HG03354 (cell line): ENCODE measurements at regions not wholly inside any gene's neighbourhood (a gene's known extent, or its start where the extent isn't known, plus 50 kb on each side); places are given as distances from the start of the nearest gene placed in this dataset.

Experiments
- ATAC-seq: cut with Tn5 transposase; IDR thresholded peaks from one replicate; pipeline ENCODE4 v1.9.1; 2021; ENCODE audit warnings: mild to moderate bottlenecking; ENCODE audit not compliant: unreplicated experiment, poor library complexity, severe bottlenecking

- ATAC-seq: no peak
These were observed 881.9 kb downstream of the QKI start for GRCh38 chr6:164296411-164296810.

DNA sequence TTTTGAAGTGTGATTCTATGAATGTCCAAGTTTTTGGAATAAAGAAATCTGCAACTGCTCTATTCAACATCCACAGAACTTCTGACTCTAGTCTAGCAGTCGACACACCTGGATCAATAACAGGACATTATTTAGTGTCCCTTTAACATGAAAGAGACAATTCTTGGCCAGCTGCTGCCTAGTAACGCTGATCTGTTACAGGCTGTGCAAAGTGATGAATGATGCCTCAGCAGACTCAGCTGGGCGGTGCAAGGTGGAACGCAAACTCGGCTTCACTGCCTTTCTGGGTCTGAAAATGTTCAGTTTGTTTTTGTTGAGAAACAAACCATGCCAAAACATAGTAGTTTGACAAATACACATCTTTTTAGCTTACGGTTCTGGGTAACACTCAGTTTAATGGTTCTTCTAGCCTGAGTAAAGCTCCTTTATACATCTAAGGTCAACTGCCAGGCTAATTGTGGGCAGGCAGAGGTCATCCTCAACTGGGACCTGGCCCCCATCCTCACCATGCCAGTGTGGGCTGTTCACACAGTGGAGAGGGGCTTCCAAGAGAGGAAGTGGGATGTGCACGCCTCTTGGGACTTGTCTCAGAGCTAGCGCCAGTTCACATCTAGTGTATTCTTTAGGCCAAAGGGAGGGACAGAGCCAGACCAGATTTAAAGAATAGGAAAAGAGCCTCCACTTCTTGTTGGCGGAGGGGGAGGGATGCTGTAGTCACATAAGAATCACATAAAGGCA is 879.7 kb downstream of the QKI start:
- no peak for ATAC-seq

DNA sequence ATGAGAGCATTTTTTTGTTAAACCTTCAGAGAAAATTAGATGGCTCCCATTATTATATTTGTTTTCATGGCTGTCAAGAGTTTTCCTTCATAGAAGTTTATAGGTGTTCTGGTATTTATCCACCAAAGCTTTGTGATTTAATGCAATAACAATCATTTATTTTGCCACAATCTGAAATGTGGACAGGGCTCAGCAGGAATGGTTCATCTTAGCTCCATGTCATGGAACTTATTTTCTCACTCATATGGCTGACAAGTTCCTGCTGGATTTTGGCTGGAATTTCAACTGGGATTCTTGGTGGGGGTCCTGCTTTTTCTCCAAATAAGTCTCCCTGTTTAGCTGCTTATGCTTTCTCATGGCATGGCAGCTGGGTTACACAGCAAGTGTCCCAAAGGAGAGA is 876.7 kb downstream of the QKI start:
- ATAC-seq: no peak

DNA sequence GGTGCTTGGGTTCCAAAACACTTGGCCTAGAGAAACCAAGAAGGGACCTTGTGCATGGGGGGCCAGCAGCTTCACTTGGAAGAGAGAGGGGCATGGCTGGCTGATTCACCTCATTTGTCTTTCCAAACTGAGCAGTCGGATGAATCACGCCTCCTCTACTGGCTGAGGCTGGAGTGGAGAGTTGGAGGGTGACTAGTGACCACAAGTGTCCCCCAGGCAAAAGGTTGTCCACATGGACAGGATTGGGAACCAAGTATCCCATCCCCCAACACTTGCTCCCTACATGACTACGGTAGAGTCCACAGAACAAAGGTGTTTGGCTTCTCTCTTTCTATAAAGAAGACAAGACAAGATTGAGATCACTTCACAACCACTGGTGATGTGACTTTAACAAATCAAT is 875.6 kb downstream of the QKI start:
- ATAC-seq: no peak

DNA sequence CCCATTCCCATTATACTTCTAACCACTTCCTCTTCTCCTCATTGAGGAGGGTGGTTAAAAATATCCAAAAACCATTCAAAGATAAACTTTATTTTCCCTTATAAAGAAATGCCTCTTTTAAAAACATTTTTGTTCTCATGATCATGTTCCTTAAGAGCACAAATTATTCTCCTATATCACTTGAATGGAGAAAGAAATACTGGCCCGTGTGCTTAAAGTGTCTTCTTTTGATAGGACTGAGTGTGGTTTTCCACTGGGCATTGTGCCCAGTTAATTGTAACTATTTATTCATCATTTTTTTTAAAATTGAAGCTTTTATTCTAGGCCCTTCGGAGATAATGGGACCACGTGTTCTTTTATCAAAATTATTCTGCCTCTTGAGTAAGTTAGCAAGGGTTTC is 871.5 kb downstream of the QKI start:
- ATAC-seq: no peak

GRCh38 chr6:164283574-164283973 is 869.1 kb downstream of the QKI start:
- no peak for ATAC-seq

GRCh38 chr6:164276211-164276610 is 861.7 kb downstream of the QKI start:
- no peak for ATAC-seq

DNA sequence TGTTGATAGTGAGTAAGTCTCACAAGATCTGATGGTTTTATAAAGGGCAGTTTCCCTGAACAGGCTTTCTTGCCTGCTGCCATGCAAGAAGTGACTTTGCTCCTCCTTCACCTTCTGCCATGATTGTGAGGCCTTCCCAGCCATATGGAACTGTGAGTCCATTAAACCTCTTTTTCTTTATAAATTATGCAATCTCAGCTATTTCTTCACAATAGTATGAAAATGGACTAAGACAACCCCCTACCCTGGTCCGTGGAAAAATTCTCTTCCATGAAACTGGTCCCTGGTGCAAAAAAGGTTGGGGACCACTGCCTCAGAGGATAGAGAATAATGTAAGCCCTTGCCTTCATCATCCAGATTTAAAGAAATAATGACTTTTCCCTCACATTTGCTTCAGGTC is 861.3 kb downstream of the QKI start:
- no peak for ATAC-seq

DNA sequence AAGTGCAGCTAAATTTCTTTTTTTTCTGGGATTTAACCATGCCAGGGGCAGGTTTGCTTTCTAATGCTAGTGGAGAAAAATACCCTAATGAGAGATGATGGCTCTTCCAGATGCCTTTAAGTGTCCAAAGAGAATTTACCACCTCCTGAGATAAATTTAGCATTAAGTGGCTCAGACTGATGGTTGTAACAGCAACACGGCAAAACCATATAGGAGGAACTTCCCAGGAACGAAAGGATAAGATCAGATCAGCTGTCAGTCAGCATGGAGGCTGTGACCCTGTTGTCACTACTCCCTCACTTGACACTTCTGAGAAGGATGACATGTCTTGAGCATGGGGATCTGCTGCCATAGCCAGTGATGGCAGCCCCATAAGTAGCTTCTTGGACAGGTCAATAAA is 860.0 kb downstream of the QKI start:
- ATAC-seq: no peak

- ATAC-seq: no peak
These were observed 859.0 kb downstream of the QKI start for GRCh38 chr6:164273491-164273890.

- ATAC-seq: no peak
These were observed 852.3 kb downstream of the QKI start for GRCh38 chr6:164266851-164267250.

DNA sequence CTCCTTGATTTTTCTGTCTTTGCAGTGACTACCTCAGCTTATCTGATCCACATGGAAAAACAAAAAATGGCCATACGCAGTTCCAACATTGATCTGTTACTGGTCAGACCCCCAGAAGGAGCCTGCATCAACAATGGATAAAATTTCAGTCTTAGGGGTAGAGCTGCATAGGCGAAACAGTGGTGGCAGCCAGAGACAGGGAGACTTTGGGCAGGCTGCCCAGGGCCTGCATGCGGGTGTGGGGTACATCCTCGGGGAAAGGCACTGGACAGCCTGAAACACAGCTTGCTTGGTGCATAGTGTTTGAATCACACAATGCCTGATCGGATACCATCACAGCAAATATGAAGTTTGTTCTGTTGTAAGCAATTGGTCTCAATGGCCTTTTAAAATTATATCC is 847.8 kb downstream of the QKI start:
- ATAC-seq: no peak

GRCh38 chr6:164258421-164258820 is 843.9 kb downstream of the QKI start:
- no peak for ATAC-seq

DNA sequence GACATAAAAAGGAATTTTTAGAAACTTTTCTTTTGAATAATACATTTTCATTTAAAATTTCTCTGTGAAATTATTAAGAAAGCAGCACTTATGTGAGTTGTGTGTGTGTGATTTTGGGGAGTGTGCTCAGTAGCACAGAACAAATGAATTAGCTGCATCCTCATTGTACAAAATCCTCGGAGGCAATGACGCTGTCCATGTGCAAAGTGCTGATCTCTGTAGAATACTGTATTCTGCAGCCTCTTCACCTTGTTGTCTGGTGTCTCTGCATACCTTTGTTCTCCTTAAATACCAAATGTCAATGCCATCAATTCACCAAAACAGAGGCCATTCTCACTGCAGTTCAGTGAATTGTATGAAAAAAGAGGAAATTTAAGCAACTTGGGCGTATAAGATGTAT is 838.4 kb downstream of the QKI start:
- no peak for ATAC-seq

GRCh38 chr6:164252291-164252690 is 837.8 kb downstream of the QKI start:
- no peak for ATAC-seq

- ATAC-seq: no peak
These were observed 832.6 kb downstream of the QKI start for GRCh38 chr6:164247106-164247505.

DNA sequence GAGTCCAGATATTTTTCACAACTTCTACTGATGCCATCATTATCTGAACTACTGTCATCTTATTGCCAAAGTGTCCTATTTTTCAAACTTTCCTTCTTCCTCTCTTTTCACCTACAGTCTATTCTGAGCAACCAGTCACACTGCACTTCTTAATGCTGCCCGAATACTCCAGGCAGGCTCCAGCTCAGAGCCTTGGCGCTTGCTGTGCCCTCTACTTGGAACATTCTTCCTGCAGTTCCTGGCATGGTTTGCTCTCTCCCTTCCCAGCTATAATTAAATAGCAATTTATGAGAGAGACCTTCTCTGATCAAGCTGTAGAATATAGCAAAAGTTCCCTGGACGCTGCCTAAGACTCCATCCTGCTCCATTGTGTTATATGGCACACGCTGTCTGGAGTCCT is 831.6 kb downstream of the QKI start:
- no peak for ATAC-seq

GRCh38 chr6:164243949-164244348 is 829.4 kb downstream of the QKI start:
- no peak for ATAC-seq

DNA sequence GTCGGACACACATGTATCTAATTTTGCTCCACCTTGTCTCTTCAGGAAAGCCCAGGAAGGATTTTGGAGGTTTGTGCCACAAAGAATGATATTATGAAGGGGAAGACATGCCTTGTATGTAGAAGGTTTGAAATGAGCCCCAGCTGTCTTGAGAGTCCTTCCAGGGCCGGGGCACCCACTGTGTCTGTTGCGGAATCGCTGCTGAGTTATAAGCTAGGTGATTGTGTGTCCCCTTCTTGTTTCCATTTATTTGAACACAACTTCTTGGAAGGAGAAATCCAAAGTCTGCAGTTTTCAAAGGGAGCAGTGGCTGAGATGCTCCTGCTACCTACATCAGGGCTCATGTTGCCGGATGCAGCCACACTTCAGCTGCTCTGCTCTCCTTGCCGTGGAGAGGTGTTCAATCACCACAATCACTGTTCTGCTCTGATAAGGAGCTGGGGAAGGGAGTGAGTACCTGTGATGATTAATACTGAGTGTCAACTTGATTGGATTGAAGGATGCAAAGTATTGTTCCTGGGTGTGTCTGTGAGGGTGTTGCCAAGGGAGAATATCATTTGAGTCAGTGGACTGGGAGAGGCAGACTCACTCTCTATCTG is 828.6 kb downstream of the QKI start:
- ATAC-seq: no peak

DNA sequence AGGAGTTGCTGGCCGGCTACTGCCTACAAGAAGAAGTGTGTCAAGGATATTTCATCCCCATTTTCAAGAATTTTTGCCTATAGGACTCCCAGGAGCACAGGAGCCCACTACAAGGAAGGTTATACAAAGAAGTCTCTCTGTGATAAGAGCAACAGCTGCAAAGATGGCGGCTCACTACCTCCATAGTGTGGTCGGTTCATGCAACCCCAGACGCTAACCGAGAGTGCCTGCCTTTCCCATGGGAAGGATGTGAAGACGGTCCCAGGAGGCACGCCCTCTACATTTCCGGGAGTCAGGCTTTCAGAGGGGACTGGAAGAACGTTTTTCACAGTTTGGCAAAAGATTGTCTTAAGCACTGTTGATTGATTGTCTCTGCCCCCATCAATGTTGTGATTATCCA is 816.3 kb downstream of the QKI start:
- ATAC-seq: no peak

- ATAC-seq: no peak
These were observed 815.7 kb downstream of the QKI start for GRCh38 chr6:164230259-164230658.

DNA sequence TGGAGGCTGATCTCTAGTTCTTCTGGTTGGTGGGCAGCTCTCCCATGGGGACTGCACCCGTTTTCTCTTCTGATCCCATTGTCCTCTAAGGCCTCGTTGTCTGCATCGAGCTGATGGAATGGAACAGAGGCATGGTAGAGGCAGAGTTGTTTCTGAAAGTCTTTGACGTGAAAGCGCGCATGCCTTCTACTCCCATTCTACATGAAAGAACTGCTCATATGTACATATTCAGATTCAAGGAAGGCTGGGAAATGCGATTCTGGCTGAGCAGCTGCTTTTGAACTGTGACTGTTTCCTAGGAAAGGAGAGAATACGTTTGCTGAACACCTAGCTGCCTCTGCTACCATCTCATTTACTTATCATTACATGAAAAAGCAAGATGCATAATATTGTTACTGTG is 815.2 kb downstream of the QKI start:
- no peak for ATAC-seq
